ENCODE measurements at regions not wholly inside any gene's neighbourhood (a gene's known extent, or its start where the extent isn't known, plus 50 kb on each side); places are given as distances from the start of the nearest gene placed in this dataset.

DNA sequence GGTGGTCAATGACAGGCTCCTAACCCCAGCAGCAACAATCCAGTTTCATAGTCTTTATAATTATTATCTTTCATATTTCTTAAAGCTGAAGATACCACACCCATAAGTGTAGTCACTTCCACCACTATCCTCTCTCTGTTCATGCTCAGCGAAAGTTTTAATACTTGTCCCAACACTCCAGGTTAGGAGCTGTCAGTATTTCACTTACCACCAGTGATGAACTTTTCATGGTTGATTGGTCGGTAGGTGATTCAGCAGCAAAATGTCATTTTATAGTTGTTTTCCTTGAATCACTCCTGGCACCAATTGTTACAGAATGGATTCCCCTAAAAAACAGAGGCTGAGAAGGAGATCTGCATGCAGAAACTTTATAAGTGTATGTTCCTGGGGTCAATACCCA lies 324.9 kb downstream of the CCDC85A start:
- Histone ChIP-seq H3K9me3 (ENCODE audit: low read depth) (no peaks in the 10 kb centered on the region), H3K4me3 (no peak overlapping the region), H3K27ac (no peak overlapping the region), H3K27me3 (no peaks in the 10 kb centered on the region), H3K4me1 (ENCODE audit: low read depth) (no peaks in the 10 kb centered on the region), H3K36me3 (no peaks in the 10 kb centered on the region)
- TF ChIP-seq, protein P1, sequence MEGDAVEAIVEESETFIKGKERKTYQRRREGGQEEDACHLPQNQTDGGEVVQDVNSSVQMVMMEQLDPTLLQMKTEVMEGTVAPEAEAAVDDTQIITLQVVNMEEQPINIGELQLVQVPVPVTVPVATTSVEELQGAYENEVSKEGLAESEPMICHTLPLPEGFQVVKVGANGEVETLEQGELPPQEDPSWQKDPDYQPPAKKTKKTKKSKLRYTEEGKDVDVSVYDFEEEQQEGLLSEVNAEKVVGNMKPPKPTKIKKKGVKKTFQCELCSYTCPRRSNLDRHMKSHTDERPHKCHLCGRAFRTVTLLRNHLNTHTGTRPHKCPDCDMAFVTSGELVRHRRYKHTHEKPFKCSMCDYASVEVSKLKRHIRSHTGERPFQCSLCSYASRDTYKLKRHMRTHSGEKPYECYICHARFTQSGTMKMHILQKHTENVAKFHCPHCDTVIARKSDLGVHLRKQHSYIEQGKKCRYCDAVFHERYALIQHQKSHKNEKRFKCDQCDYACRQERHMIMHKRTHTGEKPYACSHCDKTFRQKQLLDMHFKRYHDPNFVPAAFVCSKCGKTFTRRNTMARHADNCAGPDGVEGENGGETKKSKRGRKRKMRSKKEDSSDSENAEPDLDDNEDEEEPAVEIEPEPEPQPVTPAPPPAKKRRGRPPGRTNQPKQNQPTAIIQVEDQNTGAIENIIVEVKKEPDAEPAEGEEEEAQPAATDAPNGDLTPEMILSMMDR (IDR thresholded peaks at IDR 0.05; ENCODE audit: low read depth, low read length), result no peak
- DNase-seq (ENCODE audit: low read depth in 1 of 2, low spot score in 1 of 2), result no peak

- TF ChIP-seq, protein P1 (IDR thresholded peaks at IDR 0.05; ENCODE audit: low read depth, low read length), result no peak
- Histone ChIP-seq H3K4me3 (no peak overlapping the region), H3K36me3 (no peaks in the 10 kb centered on the region), H3K9me3 (ENCODE audit: low read depth) (no peaks in the 10 kb centered on the region), H3K27ac (no peak overlapping the region), H3K27me3 (no peaks in the 10 kb centered on the region), H3K4me1 (ENCODE audit: low read depth) (no peaks in the 10 kb centered on the region)
- DNase-seq (ENCODE audit: low read depth in 1 of 2, low spot score in 1 of 2), result no peak
Observed at GRCh38 chr2:56510610-56511009, 326.8 kb downstream of the CCDC85A start.

DNA sequence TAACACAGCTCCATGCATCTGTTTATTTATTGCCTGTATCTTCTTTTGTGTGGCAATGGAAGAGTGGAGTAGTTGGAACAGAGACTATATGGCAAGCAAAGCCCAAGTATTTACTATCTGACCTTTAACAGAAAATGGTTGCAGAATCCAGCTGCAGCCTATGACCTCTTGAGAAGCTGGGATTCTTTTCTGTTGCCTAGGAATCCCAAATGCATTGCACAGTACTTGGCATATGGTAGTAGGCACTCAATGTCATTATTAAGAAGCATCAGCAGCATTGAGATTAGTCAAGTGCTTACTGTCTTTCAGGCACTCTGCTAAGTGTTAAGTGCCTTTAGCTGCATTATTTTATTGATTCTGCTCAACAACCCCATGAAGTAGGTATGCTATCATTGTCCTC lies 331.6 kb downstream of the CCDC85A start:
- no peaks in the 10 kb centered on the region for H3K36me3 ChIP-seq
- TF ChIP-seq, protein P1 (IDR thresholded peaks at IDR 0.05; ENCODE audit: low read depth, low read length), result no peak
- no peak overlapping the region for H3K4me3 ChIP-seq
- DNase-seq (ENCODE audit: low read depth in 1 of 2, low spot score in 1 of 2), result peak in 1 of 2 donors; percentile 20
- no peaks in the 10 kb centered on the region for H3K4me1 ChIP-seq (ENCODE audit: low read depth)
- H3K9me3 ChIP-seq (ENCODE audit: low read depth), result no peaks in the 10 kb centered on the region
- H3K27ac ChIP-seq, result no peak overlapping the region
- peaks cover 13% of the 10 kb centered on the region for H3K27me3 ChIP-seq

- no peak for DNase-seq (ENCODE audit: low read depth in 1 of 2, low spot score in 1 of 2)
- H3K27ac ChIP-seq, result no peak overlapping the region
- no peaks in the 10 kb centered on the region for H3K9me3 ChIP-seq (ENCODE audit: low read depth)
- peaks cover 6% of the 10 kb centered on the region for H3K4me1 ChIP-seq (ENCODE audit: low read depth)
- no peak overlapping the region for H3K4me3 ChIP-seq
- H3K27me3 ChIP-seq, result peaks cover 13% of the 10 kb centered on the region
- H3K36me3 ChIP-seq, result no peaks in the 10 kb centered on the region
- TF ChIP-seq, protein P1 (IDR thresholded peaks at IDR 0.05; ENCODE audit: low read depth, low read length), result no peak
Observed at GRCh38 chr2:56519806-56520205, 336.0 kb downstream of the CCDC85A start.

DNA sequence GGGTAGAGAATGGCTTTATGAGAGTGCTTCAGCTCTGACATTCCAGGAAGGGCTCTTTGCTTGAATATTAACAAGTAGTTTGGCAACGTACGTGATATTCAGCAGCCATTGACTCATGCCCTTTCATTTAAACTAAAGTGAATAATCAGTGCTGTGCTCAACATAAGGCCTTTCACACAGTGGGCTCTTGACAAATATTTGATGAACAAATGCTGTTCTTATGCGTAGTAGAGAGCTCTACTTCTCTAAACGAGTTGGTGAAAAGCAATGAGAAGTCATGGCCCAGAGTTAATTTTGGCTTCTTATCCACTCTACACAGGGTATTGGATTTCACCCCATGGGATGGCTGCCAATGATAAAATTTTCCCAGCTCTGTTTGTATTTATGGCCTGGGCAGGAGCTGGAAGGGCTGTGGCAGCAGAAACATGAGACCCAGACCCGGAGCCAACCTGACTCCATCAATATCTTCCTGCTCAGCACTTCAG lies 338.9 kb downstream of the CCDC85A start:
- TF ChIP-seq, protein P1 (IDR thresholded peaks at IDR 0.05; ENCODE audit: low read depth, low read length), result no peak
- peak; percentile 5 to 71 for DNase-seq (ENCODE audit: low read depth in 1 of 2, low spot score in 1 of 2)
- Histone ChIP-seq H3K27me3 (peaks cover 15% of the 10 kb centered on the region), H3K36me3 (no peaks in the 10 kb centered on the region), H3K4me3 (no peak overlapping the region), H3K4me1 (ENCODE audit: low read depth) (peaks cover 6% of the 10 kb centered on the region), H3K9me3 (ENCODE audit: low read depth) (no peaks in the 10 kb centered on the region), H3K27ac (peak overlapping the region; percentile 46)

DNA sequence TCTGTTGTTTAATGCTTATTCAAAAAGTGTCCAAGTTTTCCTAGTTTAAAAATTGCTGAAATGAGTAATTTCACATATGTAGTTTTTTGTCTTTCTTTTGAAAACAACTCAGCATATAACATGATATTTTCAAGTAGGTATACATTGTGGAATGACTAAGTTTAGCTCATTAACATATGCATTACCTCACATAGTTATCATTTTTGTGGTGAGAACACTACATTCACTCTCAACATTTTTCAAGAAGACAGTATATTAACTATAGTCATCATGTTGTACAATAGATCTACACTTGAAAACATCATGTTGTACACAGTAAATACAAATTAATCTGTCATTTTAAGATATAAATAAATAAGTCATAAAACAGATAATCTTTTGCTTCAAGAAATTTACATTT lies 340.0 kb downstream of the CCDC85A start:
- TF ChIP-seq, protein P1 (IDR thresholded peaks at IDR 0.05; ENCODE audit: low read depth, low read length), result no peak
- no peak overlapping the region for H3K27ac ChIP-seq

More for the DNA sequence above, 340.0 kb downstream of the CCDC85A start:
- Histone ChIP-seq H3K4me3 (no peak overlapping the region), H3K27me3 (peaks cover 12% of the 10 kb centered on the region), H3K9me3 (ENCODE audit: low read depth) (no peaks in the 10 kb centered on the region), H3K36me3 (no peaks in the 10 kb centered on the region), H3K4me1 (ENCODE audit: low read depth) (peaks cover 6% of the 10 kb centered on the region)
- no peak for DNase-seq (ENCODE audit: low read depth in 1 of 2, low spot score in 1 of 2)

All from cardiac muscle cell (in vitro differentiated cells and primary cell).